GM23338 (cell line): ENCODE measurements at regions not wholly inside any gene's neighbourhood (a gene's known extent, or its start where the extent isn't known, plus 50 kb on each side); places are given as distances from the start of the nearest gene placed in this dataset.

Experiments
- ATAC-seq: fragments of 200-7000 bp; cut with Tn5 transposase; 3 replicates; pipeline ENCODE4 v1.9.1; 2020
- DNase-seq: peaks from one replicate; pipeline ENCODE4 v3.0.0-alpha.2; 2015; ENCODE audit warnings: low spot score
- H2AFZ ChIP-seq: fragments of 200-600 bp; sonication (generic); 2 replicates; pipeline ENCODE4 v1.8.0; 2016; ENCODE audit warnings: antibody characterized with exemption, mild to moderate bottlenecking, moderate library complexity
- H3F3A ChIP-seq: fragments of 200-600 bp; sonication (generic); replicated peaks from 2 replicates; pipeline ENCODE4 v1.8.0; 2017; ENCODE audit warnings: antibody characterized with exemption, mixed run types, low read depth
- H3K27ac ChIP-seq: fragments of 200-600 bp; sonication (generic); 2 replicates; pipeline ENCODE4 v1.6.1; 2016; ENCODE audit warnings: low read depth
- H3K27me3 ChIP-seq: fragments of 200-600 bp; sonication (generic); 2 replicates; pipeline ENCODE4 v1.8.0; 2016; ENCODE audit warnings: mild to moderate bottlenecking, mixed run types, moderate library complexity; ENCODE audit not compliant: insufficient read depth
- H3K36me3 ChIP-seq: fragments of 200-600 bp; sonication (generic); 2 replicates; pipeline ENCODE4 v1.8.0; 2016; ENCODE audit warnings: mild to moderate bottlenecking; ENCODE audit not compliant: insufficient read depth
- H3K4me1 ChIP-seq: fragments of 200-600 bp; sonication (generic); 2 replicates; pipeline ENCODE4 v1.8.0; 2016; ENCODE audit warnings: mild to moderate bottlenecking, moderate library complexity; ENCODE audit not compliant: insufficient read depth
- H3K4me2 ChIP-seq: fragments of 200-600 bp; sonication (generic); 2 replicates; pipeline ENCODE4 v1.7.1; 2017; ENCODE audit warnings: mixed run types
- H3K4me3 ChIP-seq: fragments of 200-600 bp; sonication (generic); 2 replicates; pipeline ENCODE4 v1.6.1; 2016; ENCODE audit warnings: mixed run types
- H3K79me2 ChIP-seq: fragments of 200-600 bp; sonication (generic); replicated peaks from 2 replicates; pipeline ENCODE4 v1.8.0; 2017; ENCODE audit warnings: mild to moderate bottlenecking; ENCODE audit not compliant: insufficient read depth
- H3K9me2 ChIP-seq: fragments of 200-600 bp; sonication (generic); 2 replicates; pipeline ENCODE4 v1.8.0; 2017; ENCODE audit not compliant: insufficient read depth
- H4K20me1 ChIP-seq: fragments of 200-600 bp; sonication (generic); replicated peaks from 2 replicates; pipeline ENCODE4 v1.8.0; 2017; ENCODE audit warnings: mild to moderate bottlenecking; ENCODE audit not compliant: insufficient read depth
- H3K27ac Mint-ChIP-seq: 2 replicates; pipeline ENCODE4 v1.8.0; 2020; ENCODE audit warnings: inconsistent platforms, mild to moderate bottlenecking, moderate library complexity, mixed read lengths
- H3K27me3 Mint-ChIP-seq: 3 replicates; pipeline ENCODE4 v1.8.0; 2022; ENCODE audit warnings: low read depth, mild to moderate bottlenecking, moderate library complexity, mixed read lengths, inconsistent platforms; ENCODE audit not compliant: insufficient read depth, poor library complexity
- H3K36me3 Mint-ChIP-seq: 3 replicates; pipeline ENCODE4 v1.8.0; 2021; ENCODE audit warnings: low read depth, mild to moderate bottlenecking, inconsistent platforms, moderate library complexity, mixed read lengths
- H3K4me1 Mint-ChIP-seq: 3 replicates; pipeline ENCODE4 v1.8.0; 2020; ENCODE audit warnings: mild to moderate bottlenecking, inconsistent platforms, mixed read lengths
- H3K4me3 Mint-ChIP-seq: 3 replicates; pipeline ENCODE4 v1.8.0; 2021; ENCODE audit warnings: moderate library complexity, mild to moderate bottlenecking, inconsistent platforms, mixed read lengths
- H3K9me3 Mint-ChIP-seq: 3 replicates; pipeline ENCODE4 v1.8.0; 2020; ENCODE audit warnings: moderate library complexity, mild to moderate bottlenecking, inconsistent platforms, mixed read lengths
- CREB1 ChIP-seq: fragments of 250-450 bp; sonication (Bioruptor Pico); IDR thresholded peaks from 2 replicates; pipeline ENCODE4 v1.5.0; 2020; ENCODE audit warnings: low read depth, mild to moderate bottlenecking, moderate library complexity
- EZH2 ChIP-seq: fragments of 200-600 bp; sonication (generic); IDR thresholded peaks from one replicate; pipeline ENCODE4 v1.8.0; 2017; ENCODE audit warnings: antibody characterized with exemption, mild to moderate bottlenecking, low read depth; ENCODE audit not compliant: unreplicated experiment
- EZH2phosphoT487 ChIP-seq: fragments of 200-600 bp; sonication (generic); IDR thresholded peaks from one replicate; pipeline ENCODE4 v1.8.1; 2018; ENCODE audit warnings: antibody characterized with exemption; ENCODE audit not compliant: unreplicated experiment
- JUNB ChIP-seq: IDR thresholded peaks from one replicate; pipeline ENCODE4 v1.6.1; 2016; ENCODE audit warnings: antibody characterized with exemption; ENCODE audit not compliant: unreplicated experiment
- REST ChIP-seq: IDR thresholded peaks from one replicate; pipeline ENCODE4 v1.6.1; 2018; ENCODE audit warnings: antibody characterized with exemption; ENCODE audit not compliant: unreplicated experiment
- STAT1 ChIP-seq: IDR thresholded peaks from one replicate; pipeline ENCODE4 v1.6.1; 2016; ENCODE audit warnings: antibody characterized with exemption; ENCODE audit not compliant: unreplicated experiment
- ZNF114 ChIP-seq: fragments of 250-450 bp; sonication (Bioruptor Pico); IDR thresholded peaks from 2 replicates; pipeline ENCODE4 v1.5.0; 2020; ENCODE audit warnings: mild to moderate bottlenecking, moderate library complexity
- TF ChIP-seq, protein P1 (sequence below): IDR thresholded peaks from 2 replicates; pipeline ENCODE4 v1.6.1; 2016; ENCODE audit warnings: antibody characterized with exemption
- TF ChIP-seq, protein P2 (sequence below), 2 experiments: fragments of 200-600 bp in 1 of 2; sonication (generic) in 1 of 2; conservative IDR thresholded peaks; 2 replicates each; pipeline versions ENCODE4 v1.5.1 to v1.6.1; 2016 to 2017; ENCODE audit warnings: antibody characterized with exemption in 2 of 2, low read depth in 2 of 2, mild to moderate bottlenecking in 2 of 2, moderate library complexity in 1 of 2

GRCh38 chr5:158301186-158301585 is 442.2 kb upstream of the CLINT1 start (continued):
- TF ChIP-seq REST (no peak), STAT1 (no peak), EZH2phosphoT487 (no peak), ZNF114 (CRISPR knock-in tag) (no peak)

GRCh38 chr5:158300256-158300655 is 441.3 kb upstream of the CLINT1 start:
- H3K27me3 ChIP-seq, result no peaks in the 10 kb centered on the region
- no peak overlapping the region for H3K4me2 ChIP-seq
- H3K79me2 ChIP-seq, result no peaks in the 10 kb centered on the region
- no peaks in the 10 kb centered on the region for H3K36me3 ChIP-seq
- no peak for DNase-seq
- Mint-ChIP-seq H3K4me3 (no peak overlapping the region), H3K36me3 (no peaks in the 10 kb centered on the region), H3K4me1 (no peaks in the 10 kb centered on the region), H3K27me3 (no peaks in the 10 kb centered on the region), H3K27ac (no peak overlapping the region), H3K9me3 (peaks cover 4% of the 10 kb centered on the region; the same call in 2 of the 3 replicates)
- H3K4me1 ChIP-seq, result no peaks in the 10 kb centered on the region
- H3K9me2 ChIP-seq, result no peaks in the 10 kb centered on the region
- no peaks in the 10 kb centered on the region for H3F3A ChIP-seq
- TF ChIP-seq EZH2phosphoT487, result no peak
- H3K4me3 ChIP-seq, result no peak overlapping the region
- no peak for ATAC-seq
- H4K20me1 ChIP-seq, result no peaks in the 10 kb centered on the region
- H2AFZ ChIP-seq, result no peak overlapping the region
- H3K27ac ChIP-seq, result no peak overlapping the region

GRCh38 chr5:158297002-158297527 is 438.1 kb upstream of the CLINT1 start:
- no peaks in the 10 kb centered on the region for H3K27me3 Mint-ChIP-seq
- no peak overlapping the region for H3K4me3 Mint-ChIP-seq
- H3K9me3 Mint-ChIP-seq, result peaks cover 6% of the 10 kb centered on the region; the same call in 2 of the 3 replicates
- DNase-seq (no peak), ATAC-seq (no peak)
- no peaks in the 10 kb centered on the region for H3F3A ChIP-seq
- H2AFZ ChIP-seq, result no peak overlapping the region
- H4K20me1 ChIP-seq, result no peaks in the 10 kb centered on the region
- H3K79me2 ChIP-seq, result no peaks in the 10 kb centered on the region
- H3K36me3 ChIP-seq, result no peaks in the 10 kb centered on the region
- H3K4me1 Mint-ChIP-seq, result no peaks in the 10 kb centered on the region
- H3K27me3 ChIP-seq, result no peaks in the 10 kb centered on the region
- no peaks in the 10 kb centered on the region for H3K4me1 ChIP-seq
- no peak overlapping the region for H3K27ac ChIP-seq
- no peak overlapping the region for H3K4me2 ChIP-seq
- no peaks in the 10 kb centered on the region for H3K36me3 Mint-ChIP-seq
- no peaks in the 10 kb centered on the region for H3K9me2 ChIP-seq
- H3K27ac Mint-ChIP-seq, result no peak overlapping the region
- H3K4me3 ChIP-seq, result no peak overlapping the region
- TF ChIP-seq, protein P1, sequence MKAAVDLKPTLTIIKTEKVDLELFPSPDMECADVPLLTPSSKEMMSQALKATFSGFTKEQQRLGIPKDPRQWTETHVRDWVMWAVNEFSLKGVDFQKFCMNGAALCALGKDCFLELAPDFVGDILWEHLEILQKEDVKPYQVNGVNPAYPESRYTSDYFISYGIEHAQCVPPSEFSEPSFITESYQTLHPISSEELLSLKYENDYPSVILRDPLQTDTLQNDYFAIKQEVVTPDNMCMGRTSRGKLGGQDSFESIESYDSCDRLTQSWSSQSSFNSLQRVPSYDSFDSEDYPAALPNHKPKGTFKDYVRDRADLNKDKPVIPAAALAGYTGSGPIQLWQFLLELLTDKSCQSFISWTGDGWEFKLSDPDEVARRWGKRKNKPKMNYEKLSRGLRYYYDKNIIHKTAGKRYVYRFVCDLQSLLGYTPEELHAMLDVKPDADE, result no peak
- no peak for TF ChIP-seq EZH2phosphoT487
- no peak for TF ChIP-seq JUNB
- no peak for TF ChIP-seq EZH2
- TF ChIP-seq REST, result no peak
- TF ChIP-seq, protein P2, sequence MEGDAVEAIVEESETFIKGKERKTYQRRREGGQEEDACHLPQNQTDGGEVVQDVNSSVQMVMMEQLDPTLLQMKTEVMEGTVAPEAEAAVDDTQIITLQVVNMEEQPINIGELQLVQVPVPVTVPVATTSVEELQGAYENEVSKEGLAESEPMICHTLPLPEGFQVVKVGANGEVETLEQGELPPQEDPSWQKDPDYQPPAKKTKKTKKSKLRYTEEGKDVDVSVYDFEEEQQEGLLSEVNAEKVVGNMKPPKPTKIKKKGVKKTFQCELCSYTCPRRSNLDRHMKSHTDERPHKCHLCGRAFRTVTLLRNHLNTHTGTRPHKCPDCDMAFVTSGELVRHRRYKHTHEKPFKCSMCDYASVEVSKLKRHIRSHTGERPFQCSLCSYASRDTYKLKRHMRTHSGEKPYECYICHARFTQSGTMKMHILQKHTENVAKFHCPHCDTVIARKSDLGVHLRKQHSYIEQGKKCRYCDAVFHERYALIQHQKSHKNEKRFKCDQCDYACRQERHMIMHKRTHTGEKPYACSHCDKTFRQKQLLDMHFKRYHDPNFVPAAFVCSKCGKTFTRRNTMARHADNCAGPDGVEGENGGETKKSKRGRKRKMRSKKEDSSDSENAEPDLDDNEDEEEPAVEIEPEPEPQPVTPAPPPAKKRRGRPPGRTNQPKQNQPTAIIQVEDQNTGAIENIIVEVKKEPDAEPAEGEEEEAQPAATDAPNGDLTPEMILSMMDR (conservative IDR thresholded peaks at IDR 0.05; ENCODE audit: low read depth in 2 of 2), result no peak
- TF ChIP-seq CREB1 (CRISPR knock-in tag), result no peak
- TF ChIP-seq ZNF114 (CRISPR knock-in tag), result no peak
